GM13977 (cell line): ENCODE measurements at regions not wholly inside any gene's neighbourhood (a gene's known extent, or its start where the extent isn't known, plus 50 kb on each side); places are given as distances from the start of the nearest gene placed in this dataset.

Experiments used
- DNase-seq: peaks from one replicate; pipeline ENCODE4 v3.0.0; 2012; ENCODE audit warnings: low spot score
- in situ Hi-C: fragments of 300-500 bp; cut with MboI; formaldehyde crosslinking; loops from one replicate; pipeline ENCODE4 v1.12.0; 2022; ENCODE audit warnings: low sequenced_read_pairs, low pct_unique_long_range_greater_than_20kb, mixed read lengths, inconsistent platforms; ENCODE audit not compliant: unreplicated experiment
- TF ChIP-seq, protein P1 (sequence below): IDR thresholded peaks from 2 replicates; pipeline ENCODE4 v1.5.1; 2012; ENCODE audit warnings: mild to moderate bottlenecking, control low read depth; ENCODE audit not compliant: insufficient read depth; ENCODE audit errors: extremely low read depth, missing control alignments

DNA sequence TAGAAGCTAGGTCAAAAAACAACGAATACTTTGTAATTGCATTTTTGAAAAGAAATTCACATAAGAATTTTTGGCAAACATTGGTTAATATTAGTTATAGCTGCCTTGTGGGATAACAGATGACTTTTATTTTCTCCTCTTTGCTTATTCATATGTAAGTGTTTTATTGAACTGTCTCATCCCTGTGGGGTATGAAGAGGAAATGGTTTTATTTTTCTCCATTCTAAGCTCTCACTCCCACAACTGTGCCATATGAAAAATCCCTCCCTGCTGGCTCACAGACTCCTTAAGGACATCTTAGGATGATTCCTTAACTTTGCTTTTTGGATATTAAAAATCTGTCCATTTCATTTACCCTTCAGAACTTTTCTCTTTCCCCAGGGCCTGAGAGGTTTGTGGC is 300.6 kb downstream of the PPP1R2C start:
- no peak for DNase-seq
- TF ChIP-seq, protein P1, sequence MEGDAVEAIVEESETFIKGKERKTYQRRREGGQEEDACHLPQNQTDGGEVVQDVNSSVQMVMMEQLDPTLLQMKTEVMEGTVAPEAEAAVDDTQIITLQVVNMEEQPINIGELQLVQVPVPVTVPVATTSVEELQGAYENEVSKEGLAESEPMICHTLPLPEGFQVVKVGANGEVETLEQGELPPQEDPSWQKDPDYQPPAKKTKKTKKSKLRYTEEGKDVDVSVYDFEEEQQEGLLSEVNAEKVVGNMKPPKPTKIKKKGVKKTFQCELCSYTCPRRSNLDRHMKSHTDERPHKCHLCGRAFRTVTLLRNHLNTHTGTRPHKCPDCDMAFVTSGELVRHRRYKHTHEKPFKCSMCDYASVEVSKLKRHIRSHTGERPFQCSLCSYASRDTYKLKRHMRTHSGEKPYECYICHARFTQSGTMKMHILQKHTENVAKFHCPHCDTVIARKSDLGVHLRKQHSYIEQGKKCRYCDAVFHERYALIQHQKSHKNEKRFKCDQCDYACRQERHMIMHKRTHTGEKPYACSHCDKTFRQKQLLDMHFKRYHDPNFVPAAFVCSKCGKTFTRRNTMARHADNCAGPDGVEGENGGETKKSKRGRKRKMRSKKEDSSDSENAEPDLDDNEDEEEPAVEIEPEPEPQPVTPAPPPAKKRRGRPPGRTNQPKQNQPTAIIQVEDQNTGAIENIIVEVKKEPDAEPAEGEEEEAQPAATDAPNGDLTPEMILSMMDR = no peak
- in situ Hi-C loops = no loop called here

DNA sequence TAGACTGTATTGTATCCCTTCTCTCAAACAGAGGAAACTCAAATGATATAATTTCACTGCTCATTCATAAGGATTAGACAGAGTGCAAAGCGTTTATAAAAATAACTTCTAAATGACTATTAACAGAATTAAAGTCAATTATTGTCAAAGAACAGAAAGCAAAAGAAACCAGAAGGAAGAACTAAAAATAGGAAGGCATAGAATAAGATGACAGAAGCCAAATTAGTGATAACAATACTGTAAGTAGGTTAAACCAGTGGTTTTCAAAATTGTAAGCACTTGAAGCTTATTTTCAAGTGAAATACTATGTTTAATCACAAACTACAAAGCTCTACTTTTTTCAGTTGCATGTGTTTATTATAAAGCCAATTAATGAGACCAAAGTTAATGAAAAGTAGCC is 305.2 kb downstream of the PPP1R2C start:
- no peak for DNase-seq
- TF ChIP-seq, protein P1 = no peak
- in situ Hi-C loops = no loop called here

DNA sequence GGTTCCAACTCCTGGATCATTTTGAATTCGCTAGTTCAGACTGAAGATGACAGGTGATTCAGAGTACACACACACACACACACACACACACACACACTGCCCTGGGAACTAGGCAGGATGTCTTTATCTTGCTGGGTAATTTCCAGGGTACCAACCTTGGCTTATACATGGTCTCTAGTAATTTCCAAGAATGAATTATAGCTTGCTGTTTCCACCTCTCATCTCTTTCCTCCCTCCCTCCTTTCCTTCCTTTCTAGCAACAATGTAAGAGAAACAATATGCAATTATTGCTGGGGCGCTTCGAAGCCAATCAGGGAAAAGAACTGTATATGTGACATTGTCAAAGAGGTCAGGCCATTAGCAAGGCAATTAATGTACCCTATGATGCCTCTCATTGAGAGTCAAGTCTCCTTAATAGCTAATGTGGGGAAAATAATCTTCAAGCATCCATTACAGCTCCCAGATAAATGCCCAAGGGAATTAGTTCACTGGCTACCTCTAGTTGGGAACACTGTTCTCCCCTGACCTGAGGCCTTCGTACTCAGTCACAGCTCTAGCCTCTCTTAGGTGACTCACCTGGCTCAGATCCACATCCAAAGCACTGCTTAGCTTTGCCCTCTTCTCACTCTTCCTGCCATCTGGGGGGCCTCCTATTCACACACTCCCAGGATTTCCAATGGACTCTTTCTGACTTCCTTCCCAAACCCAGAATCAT is 311.5 kb downstream of the PPP1R2C start:
- TF ChIP-seq, protein P1 = no peak
- DNase-seq = no peak
- in situ Hi-C loops = no loop called here

DNA sequence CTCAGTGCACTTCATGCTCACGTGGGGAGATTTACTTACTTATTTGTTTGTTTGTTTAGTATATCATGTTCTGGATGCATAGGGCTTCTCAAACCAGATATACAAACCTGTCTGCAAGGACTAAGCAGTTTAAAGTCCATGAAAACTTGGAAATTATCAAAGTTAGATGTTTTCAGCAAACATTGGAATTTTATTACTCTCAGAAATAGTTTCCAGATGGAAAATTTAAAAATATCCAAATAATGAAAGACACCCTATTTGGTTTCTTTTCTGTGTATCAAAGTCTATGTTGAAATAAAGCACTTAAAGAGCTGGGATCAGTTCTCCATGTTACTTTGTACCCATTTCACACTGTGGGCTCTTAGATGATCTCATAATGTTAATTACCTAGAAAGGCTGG is 312.1 kb downstream of the PPP1R2C start:
- TF ChIP-seq, protein P1 = no peak
- in situ Hi-C loops = no loop called here
- DNase-seq = no peak

DNA sequence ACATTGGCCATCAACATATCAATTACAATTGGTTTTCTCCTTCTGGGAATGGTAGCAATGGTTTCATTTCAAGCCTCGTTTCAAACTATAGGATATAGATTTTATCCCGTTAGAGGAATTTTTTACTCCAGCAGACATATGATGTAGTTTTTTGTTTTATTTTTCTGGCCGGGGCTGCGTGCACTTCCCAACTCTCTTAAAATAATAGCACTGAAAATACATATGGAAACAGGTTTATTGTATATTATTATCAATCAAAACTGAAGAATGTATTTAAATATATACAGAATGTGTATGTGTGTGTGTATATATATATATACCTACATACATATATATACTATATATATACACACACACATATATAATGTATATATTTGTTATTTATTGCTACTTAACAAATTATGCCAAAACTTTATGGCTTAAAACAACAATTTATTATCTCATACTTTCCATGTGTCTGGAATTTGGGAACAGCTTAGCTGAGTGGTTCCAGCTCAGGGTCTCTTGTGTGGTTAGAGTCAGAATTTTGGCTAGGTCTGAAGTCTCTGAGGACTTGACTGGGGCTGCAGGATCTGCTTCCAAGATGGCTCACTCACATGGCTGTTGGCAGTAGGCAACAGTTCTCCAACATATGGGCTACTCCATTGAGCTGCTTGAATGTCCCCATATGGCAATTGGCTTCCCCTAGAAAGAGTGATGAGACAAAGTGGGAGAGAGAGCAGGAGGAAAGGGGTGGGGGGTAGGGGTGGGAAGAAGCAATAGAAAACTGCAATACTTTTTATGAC is 314.1 kb downstream of the PPP1R2C start:
- in situ Hi-C loops = no loop called here
- TF ChIP-seq, protein P1 = no peak
- no peak for DNase-seq

DNA sequence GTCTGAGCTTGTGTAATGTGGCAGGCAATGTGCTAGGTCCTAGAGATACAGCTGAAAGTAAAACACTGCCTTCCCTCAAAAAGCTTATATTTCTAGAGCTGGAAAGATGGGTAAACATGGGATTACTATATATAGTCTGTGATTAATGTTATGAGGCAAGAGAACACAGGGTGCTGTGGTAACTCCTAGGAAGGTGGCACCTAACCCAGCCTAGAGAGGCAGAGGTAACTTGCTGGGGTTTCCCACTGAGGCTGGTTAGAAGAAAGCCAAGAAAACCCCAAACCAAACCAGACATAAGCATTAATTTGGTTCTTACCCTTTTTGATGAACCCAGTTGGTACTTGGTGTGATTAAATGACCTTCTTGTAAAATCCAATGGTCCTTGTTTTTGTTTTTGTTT is 315.0 kb downstream of the PPP1R2C start:
- no peak for DNase-seq
- TF ChIP-seq, protein P1 = no peak
- in situ Hi-C loops = no loop called here
